ENCODE measurements at regions not wholly inside any gene's neighbourhood (a gene's known extent, or its start where the extent isn't known, plus 50 kb on each side); places are given as distances from the start of the nearest gene placed in this dataset.

- H3K27me3 ChIP-seq (ENCODE audit: insufficient read depth in 3 of 3, low read length in 2 of 3): peaks cover 0 to 1% (median 0%) of the 10 kb centered on the region in 3 donors
- 80 to 88% (median 82%) methylated on average over 10 of the region's 10 CpGs for WGBS, 3 donors
- H3K36me3 ChIP-seq (ENCODE audit: insufficient read depth in 1 of 2, low read depth in 1 of 2): no peaks in the 10 kb centered on the region
- DNase-seq (no peak), ATAC-seq (no peak)
- no peak overlapping the region for H3K4me3 ChIP-seq
- no peak overlapping the region for H3K27ac ChIP-seq
- no peaks in the 10 kb centered on the region for H3K9me3 ChIP-seq
- TF ChIP-seq CTCF (IDR thresholded peaks at IDR 0.05): no peak
- intact Hi-C loops (cut with DNase I): no loop called here
- H3K4me1 ChIP-seq: no peaks in the 10 kb centered on the region
Observed at GRCh38 chr5:3190930-3191329, 404.7 kb upstream of the IRX1 start.

GRCh38 chr5:3190433-3190832 lies 405.2 kb upstream of the IRX1 start:
- DNase-seq (no peak), ATAC-seq (no peak)
- Histone ChIP-seq H3K27me3 (ENCODE audit: insufficient read depth in 3 of 3, low read length in 2 of 3) (peaks cover 0 to 1% (median 0%) of the 10 kb centered on the region in 3 donors), H3K4me1 (no peaks in the 10 kb centered on the region), H3K27ac (no peak overlapping the region), H3K4me3 (no peak overlapping the region), H3K9me3 (no peaks in the 10 kb centered on the region), H3K36me3 (ENCODE audit: insufficient read depth in 1 of 2, low read depth in 1 of 2) (no peaks in the 10 kb centered on the region)
- 0 to 100% (median 97%) methylated on average over 1 of the region's 1 CpG for WGBS, 3 donors
- intact Hi-C loops (cut with DNase I): no loop called here
- TF ChIP-seq CTCF (IDR thresholded peaks at IDR 0.05): no peak

GRCh38 chr5:3187771-3188425 lies 407.7 kb upstream of the IRX1 start:
- no peak for ATAC-seq
- 84 to 90% (median 87%) methylated on average over 28 of the region's 28 CpGs for WGBS, 3 donors
- intact Hi-C loops (cut with DNase I): no loop called here

GRCh38 chr5:3186736-3187405 lies 408.8 kb upstream of the IRX1 start:
- Histone ChIP-seq H3K4me1 (no peaks in the 10 kb centered on the region), H3K27me3 (ENCODE audit: insufficient read depth in 3 of 3, low read length in 2 of 3) (peaks cover 0 to 1% (median 0%) of the 10 kb centered on the region in 3 donors), H3K27ac (no peak overlapping the region), H3K9me3 (no peaks in the 10 kb centered on the region), H3K4me3 (no peak overlapping the region), H3K36me3 (ENCODE audit: insufficient read depth in 1 of 2, low read depth in 1 of 2) (no peaks in the 10 kb centered on the region)
- WGBS, 3 donors: 41 to 44% (median 44%) methylated on average over 12 of the region's 12 CpGs
- no peak for TF ChIP-seq CTCF (IDR thresholded peaks at IDR 0.05)
- ATAC-seq (no peak), DNase-seq (no peak)
- intact Hi-C loops (cut with DNase I): no loop called here

More at GRCh38 chr5:3187771-3188425, 407.7 kb upstream of the IRX1 start:
- Histone ChIP-seq H3K27me3 (ENCODE audit: insufficient read depth in 3 of 3, low read length in 2 of 3) (peaks cover 0 to 1% (median 0%) of the 10 kb centered on the region in 3 donors), H3K27ac (no peak overlapping the region), H3K4me1 (no peaks in the 10 kb centered on the region), H3K9me3 (no peaks in the 10 kb centered on the region), H3K4me3 (no peak overlapping the region), H3K36me3 (ENCODE audit: insufficient read depth in 1 of 2, low read depth in 1 of 2) (no peaks in the 10 kb centered on the region)
- no peak for TF ChIP-seq CTCF (IDR thresholded peaks at IDR 0.05)
- DNase-seq: no peak

Measured in psoas muscle (tissue), 7 donors.